NK-92 treated with Interleukin-12 subunit alpha and Interleukin-12 subunit beta, amount 100 ng/mL, for 24 hours (cell line): ENCODE measurements at regions not wholly inside any gene's neighbourhood (a gene's known extent, or its start where the extent isn't known, plus 50 kb on each side); places are given as distances from the start of the nearest gene placed in this dataset.
"Not testable (repeated sequence)": the region's sequence is repeated elsewhere in the genome, so short reads cannot be mapped to it uniquely, and the experiment has no call there.

Experiments
- DNase-seq: peaks from one replicate; lab custom pipeline; 2025; lab: John Stamatoyannopoulos, UW

DNA sequence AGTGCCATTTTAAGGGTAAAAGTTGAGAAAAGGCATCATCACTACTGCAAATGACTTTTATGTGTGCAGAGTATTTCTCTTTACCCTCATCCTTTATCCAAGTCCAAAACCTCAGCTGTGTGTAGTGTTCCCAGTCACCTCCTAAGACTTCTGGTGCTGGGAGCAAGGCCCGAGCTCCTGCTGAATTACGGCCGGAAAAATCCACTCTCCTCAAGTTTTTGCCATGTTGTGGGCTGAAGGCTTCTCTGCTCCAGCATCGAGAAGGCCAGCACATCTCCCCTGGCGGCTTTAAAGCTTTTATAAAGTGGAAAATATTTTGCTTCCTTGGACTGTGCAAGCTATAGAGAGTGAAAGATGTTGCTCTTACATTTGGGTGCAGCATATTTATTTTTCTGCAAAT is 153.2 kb upstream of the THBS2 start:
- DNase-seq = no peak

- no peak for DNase-seq
Observed at GRCh38 chr6:169406034-169406433, 152.4 kb upstream of the THBS2 start.

GRCh38 chr6:169404828-169405227 is 151.2 kb upstream of the THBS2 start:
- DNase-seq = no peak

DNA sequence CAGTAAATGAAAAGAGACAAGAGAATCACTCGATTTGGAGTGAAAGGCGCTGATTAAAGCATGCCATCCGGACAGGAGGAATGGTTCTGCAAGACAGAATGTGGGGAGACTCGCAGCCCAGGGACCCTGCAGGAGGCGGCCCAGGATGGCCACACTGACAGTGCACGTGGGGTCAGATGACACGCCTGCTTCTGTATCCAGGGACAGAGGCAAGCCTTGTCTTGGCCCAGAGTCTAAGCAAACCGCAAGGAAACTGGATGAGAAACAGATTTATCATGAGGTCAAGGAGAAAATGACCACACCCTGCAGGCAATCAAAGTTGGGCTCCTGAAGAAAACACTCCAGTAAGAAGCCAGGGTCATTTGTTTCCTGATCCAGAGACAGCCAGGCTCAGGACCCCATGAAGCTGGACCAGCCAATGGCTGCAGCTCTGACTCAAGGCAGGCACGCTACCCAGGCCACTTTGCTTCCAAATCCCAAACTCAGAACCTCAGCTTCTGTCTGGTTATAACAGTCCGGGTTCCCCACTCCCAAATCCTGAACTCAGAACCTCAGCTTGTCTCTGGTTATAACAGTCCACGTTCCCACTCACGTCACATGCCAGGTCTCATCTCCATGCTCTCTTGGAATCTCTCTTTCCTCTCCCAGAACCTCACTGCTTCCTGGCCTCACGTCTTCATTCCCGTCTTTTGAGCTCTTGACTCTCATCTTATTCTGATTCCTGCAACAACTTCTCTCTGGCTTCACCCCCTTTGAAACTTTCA is 144.9 kb upstream of the THBS2 start:
- no peak for DNase-seq

GRCh38 chr6:169397684-169398083 is 144.0 kb upstream of the THBS2 start:
- no peak for DNase-seq

DNA sequence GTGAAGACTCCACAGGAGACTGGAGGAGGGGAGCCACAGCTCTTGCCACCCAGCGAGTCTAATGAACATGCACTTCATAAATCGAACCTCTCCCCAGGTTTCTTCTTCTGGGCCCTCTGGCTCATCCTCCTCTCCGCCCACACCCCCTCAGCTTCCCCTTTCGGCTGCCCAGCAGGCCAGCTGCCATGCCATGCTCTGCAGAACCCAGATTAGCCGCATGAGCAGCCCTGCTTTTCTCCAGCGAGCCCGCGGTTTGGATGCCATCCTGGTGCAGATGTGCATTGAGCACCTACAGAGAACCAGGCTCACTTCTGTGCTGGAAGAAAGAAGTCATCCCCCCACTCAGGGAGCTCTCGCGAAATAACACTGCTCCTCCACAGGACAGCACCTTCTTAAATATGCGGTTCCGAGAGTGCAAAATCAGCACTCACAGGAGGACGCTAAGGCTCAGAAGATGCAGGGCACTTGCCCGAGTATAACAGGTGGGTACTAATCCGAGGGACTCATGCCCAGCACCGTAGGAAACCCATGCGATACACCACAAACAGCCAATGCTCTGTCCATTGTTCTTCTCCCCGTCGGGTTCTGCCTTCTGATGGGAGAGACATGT is 143.0 kb upstream of the THBS2 start:
- DNase-seq = no peak

GRCh38 chr6:169396009-169396539 is 142.4 kb upstream of the THBS2 start:
- DNase-seq = not testable (repeated sequence)

DNA sequence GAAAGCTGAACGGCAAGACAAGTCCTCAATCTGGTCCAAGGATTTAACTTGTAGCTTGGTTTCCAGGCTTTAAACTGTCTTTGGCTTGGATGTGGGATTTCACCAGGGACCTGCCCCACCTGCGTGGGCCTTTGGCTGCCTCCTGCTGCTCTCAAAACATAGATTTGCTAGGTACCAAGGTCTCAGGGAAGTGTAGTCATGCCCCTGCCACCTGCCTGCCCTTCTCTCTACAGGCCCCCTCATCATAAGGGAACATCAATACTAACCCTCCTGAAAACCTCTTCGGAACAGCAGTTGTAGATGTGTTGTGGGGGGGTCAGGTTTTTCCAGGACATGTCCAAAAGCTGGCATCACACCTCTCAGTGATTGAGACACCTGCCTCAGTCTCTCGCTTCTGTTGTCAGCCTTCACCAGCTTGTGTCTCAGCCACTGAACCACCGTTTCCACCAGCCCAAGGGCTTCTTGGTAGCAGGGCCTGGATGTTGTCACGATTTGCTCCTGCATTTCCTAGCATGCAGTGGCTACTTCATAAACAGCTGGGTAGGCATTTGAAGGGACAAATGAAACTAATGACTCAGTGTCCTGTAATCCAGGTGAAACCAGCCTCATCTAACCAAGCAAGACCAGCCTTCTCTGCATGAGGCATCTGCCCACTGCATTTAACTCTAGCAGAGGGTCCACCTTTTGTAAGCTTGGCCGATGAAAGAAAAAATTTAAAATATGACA is 141.6 kb upstream of the THBS2 start:
- DNase-seq = no peak

GRCh38 chr6:169393753-169394152 is 140.1 kb upstream of the THBS2 start:
- no peak for DNase-seq

GRCh38 chr6:169391473-169392071 is 137.9 kb upstream of the THBS2 start:
- no peak for DNase-seq

DNA sequence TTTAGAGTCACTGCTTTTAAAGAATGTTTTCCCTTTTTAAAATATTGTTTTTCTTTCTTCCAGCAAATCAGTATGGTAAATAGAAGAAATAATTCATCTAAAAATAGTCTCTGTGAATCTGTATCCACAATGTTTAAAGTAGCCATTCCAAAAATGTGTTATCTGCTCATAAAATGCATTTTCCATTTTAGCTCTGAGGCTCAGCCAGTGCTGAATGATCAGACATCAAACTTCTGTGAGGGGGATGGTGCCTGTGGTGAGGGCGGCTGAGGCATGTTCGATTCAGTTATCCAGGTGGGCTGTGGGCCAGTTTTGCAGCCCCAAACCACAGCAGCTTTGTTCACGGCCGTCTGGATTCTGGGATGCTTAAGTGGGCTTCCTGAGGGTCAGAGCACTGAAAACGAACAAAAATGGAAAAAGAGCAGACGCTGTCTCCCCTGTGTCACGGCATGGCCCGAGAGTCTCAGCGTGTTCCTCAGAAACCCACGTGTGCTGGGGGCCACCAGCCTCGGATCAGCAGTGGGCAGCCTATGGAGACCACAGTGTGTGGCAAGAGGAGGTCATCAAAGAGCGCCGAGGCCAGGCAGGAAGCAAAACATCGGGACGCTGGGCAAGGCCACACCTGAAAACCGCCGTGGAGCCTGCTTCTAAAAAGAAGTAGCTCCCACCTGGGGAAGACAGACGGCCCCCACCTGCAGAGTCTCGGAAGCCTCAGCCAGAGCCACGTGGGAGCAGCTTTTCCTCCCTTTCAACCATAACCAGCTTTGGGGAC is 134.9 kb upstream of the THBS2 start:
- DNase-seq = no peak

DNA sequence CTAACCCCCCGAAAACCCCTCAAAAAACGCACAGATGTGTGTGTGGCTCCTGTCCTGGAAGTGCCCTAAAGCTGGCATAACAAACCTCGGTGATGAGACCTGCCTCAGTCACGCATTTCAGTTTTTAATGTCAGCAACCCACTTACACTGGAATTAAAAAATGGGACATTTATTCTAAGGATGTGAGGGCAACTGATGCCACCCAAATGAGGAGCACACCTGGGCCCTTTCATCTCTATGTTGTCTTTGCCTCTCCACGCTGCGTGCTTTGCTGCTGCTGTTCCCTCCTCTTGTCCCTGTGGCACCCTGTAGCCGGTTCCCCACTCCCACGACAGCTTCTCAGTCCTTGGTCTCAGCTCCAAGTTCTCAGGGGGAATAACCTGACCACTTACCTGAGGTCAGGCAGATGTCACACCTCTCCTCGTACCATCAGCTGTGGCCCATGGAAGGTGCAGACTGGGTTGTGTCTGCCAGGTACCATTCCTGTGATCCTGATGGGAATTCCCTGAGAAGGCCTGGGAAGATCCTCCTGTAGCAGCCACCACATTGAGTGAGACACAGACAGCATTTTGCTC is 134.2 kb upstream of the THBS2 start:
- DNase-seq = no peak

DNA sequence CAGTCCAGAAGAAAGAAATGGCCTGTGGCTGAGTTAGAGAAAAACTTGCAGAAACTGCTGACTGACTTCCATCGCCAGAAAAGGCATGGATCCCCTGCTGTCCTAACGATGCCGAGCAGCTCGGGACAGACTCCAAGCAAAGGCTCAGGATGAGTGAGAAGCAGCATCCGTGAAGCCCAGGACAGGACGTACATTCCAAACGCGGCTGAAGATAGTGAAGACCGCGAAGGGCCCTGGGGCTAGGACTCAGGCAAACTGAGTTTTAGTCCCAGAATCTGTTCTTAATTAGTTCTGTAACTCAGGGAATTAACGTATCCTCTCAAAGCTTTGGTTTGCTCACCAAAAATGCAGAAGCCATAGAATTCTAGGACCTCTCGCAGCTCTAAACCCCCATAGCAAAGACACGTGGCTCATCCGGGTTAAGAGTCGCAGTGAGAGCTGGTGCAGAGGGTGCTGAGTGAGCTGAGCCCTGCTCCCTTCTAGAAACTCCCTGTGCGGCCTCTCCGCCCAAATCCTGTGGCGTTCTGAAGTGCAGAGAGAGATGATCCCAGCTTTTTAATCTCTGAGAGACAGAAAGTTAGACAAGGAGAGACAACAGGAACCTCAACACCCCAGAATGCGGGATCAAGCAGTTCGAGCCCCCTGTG is 132.9 kb upstream of the THBS2 start:
- no peak for DNase-seq

DNA sequence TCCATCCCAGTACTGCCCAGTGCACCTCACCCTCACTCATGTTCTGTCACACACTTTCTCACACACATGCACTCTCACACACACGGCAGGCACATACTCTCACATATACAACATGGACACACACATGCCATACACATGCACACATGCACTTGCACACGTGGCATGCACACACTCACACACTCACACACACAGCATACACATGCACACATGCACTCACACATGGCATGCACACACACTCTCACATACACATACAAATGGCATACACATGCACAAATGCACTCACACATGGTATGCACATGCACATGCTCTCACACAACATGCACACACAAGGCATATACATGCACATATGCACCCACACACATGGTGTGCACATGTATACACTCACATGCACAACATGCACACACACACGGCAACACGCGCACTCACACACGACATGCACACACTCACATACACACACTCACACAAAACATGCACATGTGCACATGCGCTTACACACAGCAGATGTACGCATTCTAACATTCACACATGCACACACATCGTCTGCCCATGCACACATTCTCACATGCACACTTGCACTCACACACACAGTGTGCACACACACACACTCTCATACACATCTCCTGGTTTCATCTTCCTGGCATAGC is 131.7 kb upstream of the THBS2 start:
- DNase-seq = no peak

- no peak for DNase-seq
Observed at GRCh38 chr6:169384291-169384690, 130.6 kb upstream of the THBS2 start.

- no peak for DNase-seq
Observed at GRCh38 chr6:169383265-169383664, 129.6 kb upstream of the THBS2 start.

DNA sequence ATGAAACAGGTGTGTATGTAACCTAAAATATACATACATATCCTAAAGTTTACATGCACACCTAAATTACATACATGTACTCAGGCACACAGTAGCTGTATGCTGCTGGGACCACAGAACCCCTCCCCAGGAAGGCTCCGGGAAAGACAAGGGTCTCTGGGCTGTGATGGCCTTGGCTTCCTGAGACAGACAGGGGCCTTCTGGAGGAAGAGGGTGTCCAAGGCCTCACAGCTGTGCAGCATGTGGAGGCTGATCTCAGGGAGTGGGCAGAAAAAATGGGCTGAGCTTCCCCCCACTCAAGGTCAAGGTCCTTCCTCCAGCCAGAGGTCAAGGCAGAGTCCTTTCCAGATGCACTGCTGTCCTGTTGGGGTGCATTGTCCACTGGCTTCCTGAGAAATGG is 129.1 kb upstream of the THBS2 start:
- DNase-seq = no peak

DNA sequence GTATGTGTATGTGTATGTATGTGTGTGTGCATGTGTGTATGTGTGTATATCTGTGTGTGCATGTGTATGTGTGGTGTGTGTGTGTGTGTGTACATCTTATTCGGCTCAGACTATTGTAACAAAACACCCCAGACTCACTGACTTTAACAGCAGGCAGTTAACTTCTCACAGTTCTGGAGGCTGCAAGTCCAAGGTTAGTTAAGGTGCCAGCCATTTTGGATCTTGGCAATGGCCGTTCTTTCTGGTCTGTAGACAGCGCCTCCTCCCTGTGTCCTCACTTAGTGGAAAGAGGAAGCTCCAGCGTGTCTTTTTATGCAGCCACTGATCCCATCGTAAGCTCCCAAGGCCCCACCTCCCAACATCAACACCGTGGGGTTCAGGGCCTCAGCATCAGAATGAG is 128.3 kb upstream of the THBS2 start:
- no peak for DNase-seq

DNA sequence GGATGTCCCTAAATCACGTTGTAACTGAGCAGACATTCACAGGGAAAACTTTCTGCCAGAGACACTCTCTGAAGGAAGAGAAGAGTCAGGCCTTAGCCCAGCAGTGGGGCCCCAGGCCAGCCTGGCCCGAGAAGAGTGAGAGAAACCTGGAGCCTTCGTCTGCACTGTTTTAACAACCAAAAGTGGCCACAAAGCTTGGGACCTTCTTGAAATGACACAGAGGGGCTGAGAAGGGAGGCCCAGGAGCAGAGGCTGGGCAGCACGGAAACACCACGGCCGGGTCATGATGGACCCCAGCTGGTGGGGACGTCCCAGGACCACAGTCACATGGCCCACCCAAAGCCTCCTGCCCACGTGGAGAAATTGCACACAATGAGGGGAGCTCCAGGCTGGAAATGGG is 126.8 kb upstream of the THBS2 start:
- no peak for DNase-seq

DNA sequence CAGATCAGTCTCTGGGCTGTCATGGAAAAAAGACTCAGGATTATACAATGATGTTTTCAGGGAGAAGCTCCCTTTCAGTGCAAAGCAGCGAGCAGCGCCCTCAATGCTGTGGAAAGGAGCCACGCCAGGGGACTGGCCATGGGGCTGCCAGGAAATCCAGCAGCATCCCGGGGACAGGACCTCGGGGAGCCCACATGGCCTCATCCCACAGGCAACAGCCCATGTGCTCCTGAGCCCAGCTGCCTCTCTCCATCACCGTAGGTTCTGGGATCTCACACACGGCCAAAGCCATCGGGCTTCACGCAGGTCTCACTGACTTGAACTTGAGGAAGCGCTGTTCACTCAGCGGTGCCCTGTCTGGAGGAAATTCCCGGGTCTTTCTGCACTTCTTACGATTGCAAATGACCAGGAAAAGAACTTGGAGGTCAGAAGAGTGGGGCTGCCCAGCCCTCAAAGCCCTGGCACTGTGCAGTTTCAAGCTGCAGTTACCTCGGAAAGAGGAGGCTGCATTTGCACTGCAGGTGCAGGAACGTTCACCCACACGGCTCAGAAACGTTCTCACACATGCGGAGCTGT is 125.9 kb upstream of the THBS2 start:
- no peak for DNase-seq
